AG04449 (cell line): ENCODE measurements at regions not wholly inside any gene's neighbourhood (a gene's known extent, or its start where the extent isn't known, plus 50 kb on each side); places are given as distances from the start of the nearest gene placed in this dataset.

Source experiments
- CTCF ChIA-PET: fragments of 350-600 bp; formaldehyde crosslinking; extraction: SDS; loops from one replicate; lab custom pipeline; 2021; ENCODE audit warnings: antibody characterized with exemption; lab: Yijun Ruan, JAX
- POLR2A ChIA-PET: fragments of 400-600, 350-600 bp; formaldehyde crosslinking; extraction: SDS; loops from one replicate; lab custom pipeline; 2020; ENCODE audit warnings: antibody characterized with exemption, inconsistent platforms; lab: Yijun Ruan, JAX
- DNase-seq: peaks from one replicate; pipeline ENCODE4 v3.0.0-alpha.2; 2010; ENCODE audit warnings: low read depth, low spot score
- H3K4me3 ChIP-seq: 2 replicates; pipeline ENCODE4 v1.5.1; 2011; ENCODE audit warnings: low read depth, mild to moderate bottlenecking, control low read depth, low read length
- CTCF ChIP-seq: IDR thresholded peaks from one replicate; pipeline ENCODE4 v1.5.1; 2011; ENCODE audit warnings: mild to moderate bottlenecking, moderate library complexity, low read length, control low read depth, inconsistent platforms; ENCODE audit not compliant: insufficient read depth; ENCODE audit errors: missing control alignments

GRCh38 chr12:92558215-92558773, 144.5 kb upstream of the PLEKHG7 start:
- no peak for DNase-seq

GRCh38 chr12:92557422-92557724, 145.4 kb upstream of the PLEKHG7 start:
- DNase-seq, result no peak
- TF ChIP-seq CTCF, result no peak
- ChIA-PET POLR2A (no interaction called here), CTCF (interaction anchor here (0.8 to 1.2 kb wide), 3 partner anchors 9 to 1175 kb away, joined by 3 to 7 read pairs (median 3); no protein-coding TSS in a partner anchor)
- no peak overlapping the region for H3K4me3 ChIP-seq

More at GRCh38 chr12:92558215-92558773, 144.5 kb upstream of the PLEKHG7 start:
- ChIA-PET CTCF (no interaction called here), POLR2A (no interaction called here)
- no peak for TF ChIP-seq CTCF
- no peak overlapping the region for H3K4me3 ChIP-seq

GRCh38 chr12:92556637-92557421, 146.0 kb upstream of the PLEKHG7 start:
- ChIA-PET POLR2A (no interaction called here), CTCF (interaction anchor here (0.8 to 1.2 kb wide), 3 partner anchors 10 to 1175 kb away, joined by 3 to 7 read pairs (median 3); no protein-coding TSS in a partner anchor)
- DNase-seq, result no peak
- no peak for TF ChIP-seq CTCF
- no peak overlapping the region for H3K4me3 ChIP-seq

- no peak for DNase-seq
- ChIA-PET CTCF (no interaction called here), POLR2A (no interaction called here)
- no peak for TF ChIP-seq CTCF
- H3K4me3 ChIP-seq, result no peak overlapping the region
Observed at GRCh38 chr12:92556141-92556540, 146.6 kb upstream of the PLEKHG7 start.

- ChIA-PET POLR2A (no interaction called here), CTCF (no interaction called here)
- no peak overlapping the region for H3K4me3 ChIP-seq
- TF ChIP-seq CTCF, result no peak
- DNase-seq, result no peak
Observed at GRCh38 chr12:92554158-92555073, 148.4 kb upstream of the PLEKHG7 start.

- CTCF ChIA-PET, result no interaction called here
- H3K4me3 ChIP-seq, result no peak overlapping the region
- TF ChIP-seq CTCF, result no peak
- DNase-seq, result no peak
- POLR2A ChIA-PET, result no interaction called here
Observed at GRCh38 chr12:92553389-92553788, 149.4 kb upstream of the PLEKHG7 start.
